HG03520 (cell line): ENCODE measurements at regions not wholly inside any gene's neighbourhood (a gene's known extent, or its start where the extent isn't known, plus 50 kb on each side); places are given as distances from the start of the nearest gene placed in this dataset.
"Not testable (repeated sequence)": the region's sequence is repeated elsewhere in the genome, so short reads cannot be mapped to it uniquely, and the experiment has no call there.

Experiments
- ATAC-seq: cut with Tn5 transposase; IDR thresholded peaks from one replicate; pipeline ENCODE4 v1.9.1; 2021; ENCODE audit warnings: mild to moderate bottlenecking, moderate library complexity; ENCODE audit not compliant: unreplicated experiment

DNA sequence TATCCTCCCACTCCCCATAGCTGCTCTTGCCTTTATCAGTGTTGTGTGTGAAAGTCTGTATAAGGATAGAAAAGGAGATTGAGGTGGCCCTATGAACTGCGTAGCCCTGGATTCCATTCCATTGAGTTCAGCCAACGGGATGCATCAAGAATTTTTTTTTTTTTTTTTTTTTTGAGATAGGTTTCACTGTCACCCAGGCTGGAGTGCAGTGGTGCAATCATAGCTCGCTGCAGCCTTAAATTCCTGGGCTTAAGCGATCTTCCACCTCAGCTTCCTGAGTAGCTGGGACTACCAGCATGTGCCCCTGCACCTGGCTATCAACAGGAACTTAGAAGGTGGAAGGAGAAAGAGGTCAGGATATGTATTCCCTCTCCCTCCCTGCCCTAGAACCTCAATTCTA, 187.2 kb upstream of the SPRY1 start:
- ATAC-seq: no peak

DNA sequence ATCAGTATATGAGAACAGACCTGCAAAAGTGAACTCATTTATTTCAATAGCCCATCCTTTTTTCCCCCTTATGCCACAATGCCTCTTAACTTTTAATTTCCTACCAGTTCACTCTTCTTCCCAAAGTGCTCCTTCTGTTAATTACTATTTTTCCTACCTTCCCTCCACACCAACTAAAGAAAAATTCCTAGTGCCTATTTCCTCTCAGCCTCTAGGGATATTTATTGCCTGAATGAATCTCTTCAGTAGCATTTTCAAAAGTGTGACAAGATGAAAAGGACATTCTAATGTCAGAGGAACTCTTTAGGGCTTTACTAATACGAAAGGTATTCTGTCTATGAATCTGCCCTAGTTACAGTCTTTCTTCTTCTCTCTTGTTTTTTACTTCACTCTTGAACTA, 181.1 kb upstream of the SPRY1 start:
- ATAC-seq: no peak

GRCh38 chr4:123216543-123216942, 180.1 kb upstream of the SPRY1 start:
- ATAC-seq: no peak

DNA sequence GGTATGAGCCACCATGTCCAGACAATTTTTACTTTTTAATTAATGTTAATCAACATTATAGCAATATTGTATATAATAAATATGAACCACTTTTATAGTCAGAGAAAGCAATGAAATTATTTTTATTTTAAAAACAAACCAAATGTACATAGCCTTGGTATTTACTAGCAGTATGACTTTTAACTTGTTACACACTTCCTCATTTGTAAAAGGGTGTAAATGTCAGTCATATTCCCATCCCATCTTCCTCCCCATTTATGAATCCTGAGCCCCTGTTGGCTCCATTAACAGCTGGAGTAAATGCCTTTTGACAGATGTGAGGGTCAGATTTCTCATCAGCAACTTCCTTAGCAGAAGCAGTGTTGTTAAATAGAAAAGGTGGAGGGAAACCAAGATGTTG, 179.6 kb upstream of the SPRY1 start:
- no peak for ATAC-seq

DNA sequence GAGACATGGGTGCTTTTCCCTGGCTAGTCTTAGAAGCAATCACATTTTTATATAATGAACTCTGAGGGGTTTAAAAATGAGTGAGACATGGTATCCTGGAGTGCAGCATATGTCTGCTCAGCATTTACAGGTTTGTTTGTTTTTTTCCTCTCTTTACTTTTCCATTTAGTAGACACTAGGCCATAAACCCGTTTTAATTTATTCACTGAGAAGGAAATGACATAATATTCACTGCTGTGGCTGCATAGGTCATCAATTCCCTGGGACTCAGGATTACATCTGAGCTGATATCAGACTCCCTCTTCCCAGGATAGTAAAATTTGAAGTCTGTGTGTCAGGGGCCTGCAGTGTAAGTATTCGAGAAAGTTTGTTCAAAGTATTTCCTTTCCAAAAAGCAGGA, 178.9 kb upstream of the SPRY1 start:
- no peak for ATAC-seq

- no peak for ATAC-seq
These were observed 177.6 kb upstream of the SPRY1 start for GRCh38 chr4:123218981-123219380.

- ATAC-seq: no peak
These were observed 167.3 kb upstream of the SPRY1 start for GRCh38 chr4:123229286-123229685.

- ATAC-seq: no peak
These were observed 166.5 kb upstream of the SPRY1 start for GRCh38 chr4:123230061-123230460.

GRCh38 chr4:123232439-123232838, 164.2 kb upstream of the SPRY1 start:
- no peak for ATAC-seq

- no peak for ATAC-seq
These were observed 163.3 kb upstream of the SPRY1 start for GRCh38 chr4:123233136-123233768.

DNA sequence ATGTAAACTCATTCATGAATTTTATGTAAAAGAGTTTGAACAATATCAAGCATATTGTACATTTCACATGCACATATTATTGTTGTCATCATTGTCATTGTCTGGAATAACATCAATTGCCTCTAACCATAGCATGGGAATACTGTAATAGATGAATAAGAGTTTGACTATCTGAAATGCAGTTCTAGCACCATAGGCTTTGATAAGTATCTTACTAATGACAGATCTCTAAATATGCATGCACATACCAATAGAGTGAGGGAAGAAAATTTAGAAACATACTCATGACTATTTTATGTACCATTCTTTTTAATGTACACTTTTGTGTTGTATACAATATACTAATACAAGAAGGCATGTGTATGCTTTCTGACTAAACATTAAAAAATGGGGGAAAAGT, 161.6 kb upstream of the SPRY1 start:
- ATAC-seq: no peak

- ATAC-seq: no peak
These were observed 161.2 kb upstream of the SPRY1 start for GRCh38 chr4:123235431-123235830.

GRCh38 chr4:123236606-123237005, 160.0 kb upstream of the SPRY1 start:
- no peak for ATAC-seq

DNA sequence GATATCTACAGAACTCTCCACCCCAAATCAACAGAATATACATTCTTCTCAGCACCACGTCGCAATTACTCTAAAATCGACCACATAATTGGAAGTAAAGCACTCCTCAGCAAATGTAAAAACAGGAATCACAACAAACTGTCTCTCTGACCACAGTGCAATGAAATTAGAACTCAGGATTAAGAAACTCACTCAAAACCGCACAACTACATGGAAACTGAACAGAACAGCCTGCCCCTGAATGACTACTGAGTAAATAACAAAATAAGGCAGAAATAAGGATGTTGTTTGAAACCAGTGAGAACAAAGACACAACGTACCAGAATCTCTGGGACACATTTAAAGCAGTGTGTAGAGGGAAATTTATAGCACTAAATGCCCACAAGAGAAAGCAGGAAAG, 156.3 kb upstream of the SPRY1 start:
- not testable (repeated sequence) for ATAC-seq

GRCh38 chr4:123243220-123243619, 153.4 kb upstream of the SPRY1 start:
- ATAC-seq: not testable (repeated sequence)

GRCh38 chr4:123244137-123244536, 152.5 kb upstream of the SPRY1 start:
- ATAC-seq: no peak

DNA sequence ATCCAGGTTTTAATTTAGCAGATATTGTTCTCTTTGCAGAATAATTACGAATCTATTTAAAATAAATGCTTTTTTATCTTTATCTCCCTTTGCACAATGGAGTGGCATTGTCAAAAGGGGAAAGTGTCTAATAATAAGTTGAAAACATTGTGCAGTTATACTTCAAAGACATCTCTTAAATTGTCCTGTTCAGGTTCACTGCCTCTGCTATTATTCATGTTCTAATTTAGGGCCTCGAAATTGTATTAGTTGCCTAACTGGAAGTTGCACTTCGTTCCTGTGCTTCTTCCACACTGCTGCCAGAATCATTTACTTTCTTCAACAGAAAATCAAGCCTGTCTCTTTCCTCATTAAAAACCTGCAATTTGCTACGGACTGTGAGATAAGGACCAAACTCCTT, 150.5 kb upstream of the SPRY1 start:
- no peak for ATAC-seq

DNA sequence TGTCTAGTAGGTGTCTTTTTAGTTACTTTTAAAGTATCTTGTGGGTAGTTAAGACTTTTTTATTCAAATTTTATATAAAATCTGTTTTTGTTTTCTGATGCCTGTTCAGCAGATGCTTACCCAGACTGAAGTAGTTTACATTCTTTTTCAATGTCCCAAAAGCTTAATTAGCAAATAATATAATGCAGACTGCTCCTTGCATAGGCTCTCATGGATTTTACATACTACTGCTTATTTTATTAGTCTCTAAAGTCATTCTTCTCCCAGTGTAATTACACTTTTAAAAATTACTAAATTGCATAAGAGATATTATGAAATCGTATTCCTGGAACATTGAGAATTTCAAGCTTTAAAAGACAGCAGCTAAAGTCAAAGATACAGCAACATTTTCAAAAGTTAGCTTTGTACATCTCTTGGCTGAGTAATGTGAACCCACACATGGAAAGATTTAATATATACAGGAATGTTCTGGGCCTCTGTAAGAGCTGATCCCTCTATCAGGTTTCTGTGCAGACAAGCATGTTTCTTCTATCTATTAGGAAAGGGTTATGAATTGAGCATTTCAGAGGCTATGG, 148.4 kb upstream of the SPRY1 start:
- no peak for ATAC-seq

DNA sequence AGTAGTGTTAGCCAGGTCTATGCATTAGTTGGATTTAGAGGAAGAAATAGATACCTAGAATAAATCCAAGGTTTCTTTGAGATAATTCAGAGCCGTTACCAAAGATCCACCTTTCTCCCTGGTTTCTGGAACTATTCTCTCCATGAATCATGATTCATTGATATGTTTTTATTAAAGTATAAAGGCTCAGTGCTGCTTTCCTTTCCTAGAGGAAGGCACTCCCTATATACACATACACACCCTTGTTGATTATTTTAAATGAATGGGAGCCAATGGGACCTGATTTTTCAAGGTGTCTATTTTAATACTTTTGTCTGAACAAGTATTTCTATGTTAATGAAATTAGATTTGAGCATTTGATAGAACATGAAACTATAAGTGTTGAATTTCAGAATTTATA, 146.8 kb upstream of the SPRY1 start:
- ATAC-seq: no peak

DNA sequence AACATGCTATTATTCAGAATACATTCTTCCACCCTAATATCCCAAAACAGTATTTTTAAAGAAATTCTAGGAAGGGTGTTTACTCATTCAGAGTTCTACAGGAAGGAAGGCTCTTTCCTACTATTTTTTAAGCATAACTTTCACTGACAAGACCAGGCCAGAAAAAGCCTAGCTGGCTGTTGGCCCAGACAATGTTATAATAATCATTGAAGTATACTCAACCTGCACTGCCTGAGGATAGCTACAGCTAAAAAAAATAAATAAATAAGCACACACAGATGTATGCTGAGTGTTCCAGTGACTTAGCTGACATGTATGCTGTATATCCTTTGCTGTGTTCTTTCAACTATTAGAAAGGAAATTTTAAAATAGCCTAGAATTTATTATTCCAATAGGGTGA, 145.8 kb upstream of the SPRY1 start:
- ATAC-seq: no peak

- ATAC-seq: no peak
These were observed 140.6 kb upstream of the SPRY1 start for GRCh38 chr4:123255971-123256370.

DNA sequence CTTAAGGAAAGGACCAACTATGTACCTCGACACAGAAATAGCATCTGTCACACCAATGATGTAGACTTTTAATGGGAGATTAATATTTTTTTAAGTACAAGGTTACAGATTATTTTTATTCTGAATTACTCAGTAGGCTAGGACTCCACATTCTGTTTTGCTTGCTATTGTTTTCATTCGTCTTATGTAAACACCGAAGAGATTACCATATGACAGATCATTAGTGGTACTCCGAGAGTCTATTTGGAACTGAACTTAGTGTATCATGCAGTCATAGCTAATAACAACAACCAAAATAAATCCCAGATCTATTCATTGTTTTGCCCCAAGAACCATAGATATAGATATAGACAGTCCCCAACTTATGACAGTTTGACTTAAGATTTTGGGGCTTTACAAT, 139.7 kb upstream of the SPRY1 start:
- no peak for ATAC-seq

DNA sequence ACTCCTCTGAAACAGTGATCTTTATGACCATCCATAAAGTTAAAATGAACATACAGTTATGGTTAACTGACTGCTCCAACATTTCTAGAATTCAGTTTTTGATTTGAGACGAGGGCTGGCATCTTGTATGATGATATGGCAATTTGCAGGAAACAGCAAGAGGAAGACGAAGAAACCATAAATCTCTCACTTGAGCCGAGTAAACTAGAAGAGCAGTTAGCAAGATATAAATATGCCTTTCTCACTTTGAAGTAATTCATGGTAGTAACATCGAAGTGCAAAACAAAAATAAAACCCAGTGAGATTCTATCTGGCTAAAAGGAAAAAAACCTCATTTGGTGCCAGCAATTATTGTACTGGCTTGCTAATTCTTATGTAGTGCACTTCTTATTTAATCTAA, 139.0 kb upstream of the SPRY1 start:
- no peak for ATAC-seq
